ENCODE measurements at regions not wholly inside any gene's neighbourhood (a gene's known extent, or its start where the extent isn't known, plus 50 kb on each side); places are given as distances from the start of the nearest gene placed in this dataset.

- no peak for DNase-seq (ENCODE audit: extremely low read depth in 1 of 2, low read depth in 1 of 2)
Measured at GRCh38 chr15:62625429-62626033, 417.0 kb upstream of the TPM1 start.

DNA sequence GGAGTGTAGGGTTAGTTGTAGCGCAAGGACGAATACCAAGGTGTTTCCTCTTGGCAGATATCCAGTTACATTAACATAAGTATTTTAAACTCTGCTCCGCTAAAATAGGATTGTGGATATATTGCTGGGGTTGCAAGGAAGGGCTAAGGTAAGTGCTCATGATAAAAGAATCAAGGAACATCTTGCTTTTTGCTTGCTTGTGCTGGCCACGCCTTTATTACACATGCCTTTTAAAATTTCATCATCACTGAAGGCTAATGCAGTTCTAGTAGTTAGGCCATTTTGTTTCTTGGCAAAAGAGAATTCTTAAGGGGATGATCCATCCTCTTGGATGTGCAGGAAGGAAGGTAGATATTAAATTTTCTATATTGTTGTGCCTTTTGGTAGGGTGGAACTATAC, 415.6 kb upstream of the TPM1 start:
- DNase-seq (ENCODE audit: extremely low read depth in 1 of 2, low read depth in 1 of 2) = no peak

DNA sequence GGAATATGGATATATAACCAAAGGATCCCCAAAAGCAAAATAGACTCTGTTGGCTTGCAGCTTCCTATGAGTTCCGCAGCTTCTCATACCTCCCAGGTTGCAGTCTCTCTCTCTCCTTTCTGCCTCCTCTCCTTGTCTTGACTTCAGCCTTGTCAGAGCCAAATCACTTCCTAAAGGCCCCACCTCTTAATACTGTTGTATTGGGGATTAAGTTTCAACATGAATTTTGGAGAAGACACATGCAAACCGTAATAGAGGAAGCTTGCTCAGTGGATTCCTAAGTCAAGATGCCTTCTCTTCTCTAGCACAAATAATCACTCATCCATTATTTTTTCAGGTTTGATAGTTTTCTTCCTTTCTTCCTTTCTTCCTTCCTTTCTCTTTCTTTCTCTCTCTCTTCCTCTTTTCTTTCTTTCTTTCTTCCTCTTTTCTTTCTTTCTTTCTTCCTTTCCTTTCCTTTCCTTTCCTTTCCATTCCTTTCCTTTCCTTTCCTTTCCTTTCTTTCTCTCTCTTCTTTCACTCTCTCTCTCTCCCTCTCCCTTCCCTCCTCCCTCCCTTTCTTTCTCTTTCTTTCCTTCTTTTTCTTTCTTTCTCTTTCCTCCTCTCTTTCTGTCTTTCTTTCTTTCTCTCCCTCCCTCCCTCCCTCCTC, 411.3 kb upstream of the TPM1 start:
- DNase-seq (ENCODE audit: extremely low read depth in 1 of 2, low read depth in 1 of 2) = no peak

GRCh38 chr15:62636823-62637573, 405.5 kb upstream of the TPM1 start:
- no peak for DNase-seq (ENCODE audit: extremely low read depth in 1 of 2, low read depth in 1 of 2)

- DNase-seq (ENCODE audit: extremely low read depth in 1 of 2, low read depth in 1 of 2) = no peak
Measured at GRCh38 chr15:62637574-62637897, 405.0 kb upstream of the TPM1 start.

GRCh38 chr15:62637950-62638619, 404.5 kb upstream of the TPM1 start:
- no peak for DNase-seq (ENCODE audit: extremely low read depth in 1 of 2, low read depth in 1 of 2)

- DNase-seq (ENCODE audit: extremely low read depth in 1 of 2, low read depth in 1 of 2) = no peak
Measured at GRCh38 chr15:62639432-62639831, 403.1 kb upstream of the TPM1 start.

- DNase-seq (ENCODE audit: extremely low read depth in 1 of 2, low read depth in 1 of 2) = no peak
Measured at GRCh38 chr15:62639906-62640605, 402.5 kb upstream of the TPM1 start.

DNA sequence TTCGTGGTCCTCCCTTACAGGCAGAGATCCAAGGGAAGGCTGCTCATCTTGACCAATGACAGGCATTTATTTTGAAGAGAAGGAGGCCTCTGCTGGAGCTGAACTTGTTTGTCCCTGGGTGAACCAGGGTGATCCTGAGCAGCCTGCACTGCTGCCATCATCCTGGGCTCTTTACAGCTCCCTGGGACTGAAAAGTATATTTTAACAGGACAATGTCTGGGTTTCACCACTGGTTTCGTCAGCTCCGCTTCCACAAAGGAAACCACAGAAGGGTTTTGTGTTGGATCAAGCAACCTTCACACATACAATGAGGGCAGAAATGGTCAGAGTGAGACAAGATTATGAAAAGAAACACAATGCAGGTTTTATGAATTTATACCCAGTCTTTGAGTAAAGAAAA, 400.7 kb upstream of the TPM1 start:
- DNase-seq (ENCODE audit: extremely low read depth in 1 of 2, low read depth in 1 of 2) = no peak

DNA sequence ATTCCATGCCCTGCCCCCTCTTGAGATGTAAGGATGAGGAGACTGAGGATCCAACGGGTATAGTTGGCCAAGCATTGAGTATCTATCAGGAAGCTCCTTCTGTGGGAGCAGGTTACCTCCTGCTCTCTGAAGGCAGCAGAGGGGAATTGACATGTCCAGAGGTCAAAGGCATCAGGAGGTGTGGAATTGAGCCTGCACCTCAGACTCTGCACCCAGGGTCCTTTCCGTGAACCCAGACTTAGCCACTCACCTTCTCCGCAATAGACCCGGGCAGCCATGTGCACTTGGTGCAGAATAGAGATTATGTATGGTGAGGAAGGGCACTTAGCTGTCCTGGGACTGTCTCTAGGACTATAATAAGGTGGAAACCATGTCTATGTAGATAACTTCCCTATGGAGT, 399.0 kb upstream of the TPM1 start:
- DNase-seq (ENCODE audit: extremely low read depth in 1 of 2, low read depth in 1 of 2) = no peak

DNA sequence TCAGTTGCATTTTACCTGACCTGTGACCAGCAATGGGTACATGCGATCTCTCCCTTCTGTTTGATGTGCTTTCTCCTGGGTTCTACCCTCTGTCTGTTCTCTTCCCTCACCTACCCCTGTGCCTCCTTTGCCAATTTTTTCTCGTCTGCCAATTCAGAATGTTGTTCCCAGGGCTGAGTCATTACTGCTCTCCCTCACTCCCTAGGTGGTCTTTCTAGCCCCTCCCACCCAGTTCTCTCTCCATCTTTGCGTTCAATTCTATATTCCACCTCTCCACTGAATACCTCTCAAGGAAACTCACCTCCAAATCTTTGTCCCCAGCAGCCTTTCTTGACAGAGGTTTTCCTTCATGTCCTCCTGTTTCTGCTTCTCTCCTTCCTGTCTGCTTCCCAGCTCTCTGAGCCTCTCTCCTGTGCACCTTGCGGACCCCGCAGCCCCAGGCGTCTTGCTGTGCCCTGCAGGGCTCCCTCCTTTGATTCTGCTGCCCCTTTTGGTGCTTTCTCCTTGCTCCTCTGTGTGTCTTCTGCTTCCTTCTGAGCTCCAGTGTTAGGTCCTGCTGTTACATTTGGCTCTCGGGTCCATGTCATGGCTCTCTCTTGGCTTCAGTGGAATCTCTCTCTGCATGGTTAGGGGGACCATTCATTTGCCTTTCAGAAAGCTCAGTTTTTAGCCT, 398.2 kb upstream of the TPM1 start:
- DNase-seq (ENCODE audit: extremely low read depth in 1 of 2, low read depth in 1 of 2) = no peak

GRCh38 chr15:62644889-62645742, 397.4 kb upstream of the TPM1 start:
- no peak for DNase-seq (ENCODE audit: extremely low read depth in 1 of 2, low read depth in 1 of 2)

DNA sequence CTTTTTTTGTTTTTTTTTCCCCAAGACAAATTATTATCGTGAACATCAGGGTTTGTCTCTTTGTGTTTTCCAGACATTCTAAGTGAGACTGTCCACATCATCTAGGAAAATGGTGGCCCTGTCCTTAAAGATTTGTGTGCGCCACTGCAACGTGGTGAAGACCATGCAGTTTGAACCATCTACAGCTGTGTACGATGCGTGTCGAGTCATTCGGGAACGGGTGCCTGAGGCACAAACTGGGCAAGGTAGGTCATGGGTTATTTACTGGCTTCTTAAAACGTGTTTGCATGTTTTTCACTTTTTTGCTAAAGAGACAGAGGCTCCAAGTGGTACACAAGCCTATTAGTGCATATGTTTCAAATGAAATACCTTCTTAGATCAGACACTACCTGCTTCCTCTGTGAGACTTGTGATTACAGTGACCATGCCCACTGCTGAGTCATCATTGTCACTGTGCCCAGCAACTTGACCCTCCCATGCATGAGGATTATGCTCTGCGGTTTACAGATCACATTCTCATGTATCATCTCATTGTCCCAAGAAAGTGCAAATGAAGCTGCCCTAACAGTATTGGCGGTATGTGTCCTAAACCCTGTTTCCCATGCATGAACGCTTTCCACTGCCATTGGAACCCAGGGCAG, 395.2 kb upstream of the TPM1 start:
- no peak for DNase-seq (ENCODE audit: extremely low read depth in 1 of 2, low read depth in 1 of 2)

- DNase-seq (ENCODE audit: extremely low read depth in 1 of 2, low read depth in 1 of 2) = no peak
Measured at GRCh38 chr15:62647843-62648505, 394.6 kb upstream of the TPM1 start.

DNA sequence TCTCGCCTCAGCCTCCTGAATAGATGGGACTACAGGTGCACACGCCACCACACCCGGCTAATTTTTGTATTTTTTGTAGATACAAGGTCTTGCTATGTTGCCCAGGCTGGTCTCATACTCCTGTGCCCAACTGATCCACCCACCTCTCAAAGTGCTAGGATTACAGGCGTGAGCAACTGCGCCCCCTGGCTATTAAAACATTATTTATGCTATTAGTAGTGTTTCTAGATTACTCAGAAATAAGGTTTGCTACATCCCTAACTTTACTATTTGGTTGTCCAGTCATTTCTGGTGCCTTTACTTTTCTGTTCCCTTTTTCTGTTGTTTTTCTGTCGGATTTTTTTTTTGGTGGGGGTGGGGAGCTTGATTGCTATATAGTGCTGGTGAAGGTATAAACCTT, 393.6 kb upstream of the TPM1 start:
- DNase-seq (ENCODE audit: extremely low read depth in 1 of 2, low read depth in 1 of 2) = no peak

GRCh38 chr15:62649793-62650420, 392.6 kb upstream of the TPM1 start:
- DNase-seq (ENCODE audit: extremely low read depth in 1 of 2, low read depth in 1 of 2) = peak in 1 of 2 donors; percentile 17

- DNase-seq (ENCODE audit: extremely low read depth in 1 of 2, low read depth in 1 of 2) = no peak
Measured at GRCh38 chr15:62653122-62653521, 389.4 kb upstream of the TPM1 start.

DNA sequence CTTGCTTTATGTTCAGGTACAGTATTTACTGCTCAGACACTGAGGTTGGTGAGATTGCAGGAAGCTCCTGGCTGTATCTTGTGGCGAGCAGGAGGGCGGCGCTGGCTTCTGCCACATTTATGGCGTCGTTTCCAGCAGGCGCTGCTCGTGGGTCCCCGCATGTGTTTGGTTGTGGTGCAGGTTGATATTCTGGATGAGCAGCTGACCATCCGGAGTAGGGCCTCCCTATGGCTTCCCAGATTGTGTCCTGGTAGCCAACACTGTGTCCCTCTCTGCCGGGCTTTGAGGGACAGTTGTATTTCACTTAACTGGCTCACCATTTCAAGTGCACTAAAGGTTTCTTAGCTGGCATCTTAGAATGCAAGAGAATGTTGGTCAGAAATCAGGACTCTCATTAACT, 386.5 kb upstream of the TPM1 start:
- no peak for DNase-seq (ENCODE audit: extremely low read depth in 1 of 2, low read depth in 1 of 2)
